ENCODE measurements at regions not wholly inside any gene's neighbourhood (a gene's known extent, or its start where the extent isn't known, plus 50 kb on each side); places are given as distances from the start of the nearest gene placed in this dataset.

DNA sequence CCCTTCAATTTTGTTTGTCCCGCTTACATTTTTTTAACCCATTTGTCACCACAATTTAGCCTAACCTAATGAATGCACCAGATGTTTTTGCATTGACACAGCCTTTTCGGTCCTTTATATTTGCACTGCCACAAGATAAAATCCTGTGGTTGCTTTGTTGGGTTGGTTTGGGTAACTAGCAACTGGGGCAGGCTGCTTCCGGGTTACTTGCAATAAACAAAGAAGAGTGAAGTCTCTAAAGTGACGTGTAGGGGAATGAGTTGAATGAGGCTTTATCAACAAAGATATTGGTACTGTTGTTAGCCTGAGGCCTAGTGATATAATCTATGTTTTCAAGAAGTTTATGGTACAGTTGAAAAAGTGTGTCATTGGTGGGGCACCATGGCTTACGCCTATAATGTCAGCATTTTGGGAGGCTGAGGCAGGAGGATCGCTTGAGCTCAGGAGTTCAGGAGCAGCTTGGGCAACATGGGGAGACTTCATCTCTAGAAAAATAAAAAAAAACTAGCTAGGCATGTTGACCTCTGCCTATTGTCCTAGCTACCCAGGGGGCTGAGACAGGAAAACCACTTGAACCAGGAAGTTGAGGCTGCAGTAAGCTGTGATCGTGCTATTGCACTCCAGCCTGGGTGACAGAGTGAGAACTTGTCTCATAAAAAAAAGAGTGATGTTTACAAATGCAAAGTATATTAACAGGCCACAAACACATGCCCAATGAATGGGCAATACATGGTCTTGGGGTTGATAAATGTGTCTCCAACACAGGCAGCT lies 121.8 kb downstream of the OXSM start:
- WGBS (ENCODE audit: insufficient coverage, insufficient replicate concordance, low lambda C conversion rate, missing lambda C conversion rate), result 55% methylated on average over 7 of the region's 7 CpGs
- intact Hi-C loops (cut with micrococcal nuclease; ENCODE audit: unreplicated experiment), result no loop called here
- no peak for DNase-seq (ENCODE audit: low read depth, low spot score)

GRCh38 chr3:25913179-25913578 lies 123.3 kb downstream of the OXSM start:
- CTCF ChIA-PET, result interaction anchor here (1.0 to 1.6 kb wide), 5 partner anchors 10 to 265 kb away, joined by 3 to 8 read pairs (median 3); no protein-coding TSS in a partner anchor
- no TSS peak for BruUV-seq (replicated peaks)
- no peaks in the 10 kb centered on the region for H4K20me1 ChIP-seq (ENCODE audit: control insufficient read depth, insufficient read depth)
- H3K4me1 ChIP-seq (ENCODE audit: control insufficient read depth, insufficient read depth, low read length), result no peaks in the 10 kb centered on the region
- ATAC-seq, result no peak
- H3K4me3 ChIP-seq, result no peak overlapping the region
- in situ Hi-C loops (cut with MboI) (no loop called here), intact Hi-C loops (cut with micrococcal nuclease; ENCODE audit: unreplicated experiment) (no loop called here)
- no peak overlapping the region for H3K9ac ChIP-seq (ENCODE audit: control insufficient read depth, insufficient read depth, low read length)
- RAD21 ChIA-PET (ENCODE audit: unreplicated experiment), result interaction anchor here (1.0 kb wide), 1 partner anchor 353 kb away, joined by 3 read pairs; no protein-coding TSS in a partner anchor
- no peaks in the 10 kb centered on the region for H3K79me2 ChIP-seq (ENCODE audit: control insufficient read depth, insufficient read depth, low read length)
- no peak overlapping the region for H3K27ac ChIP-seq (ENCODE audit: control insufficient read depth, insufficient read depth)
- no peaks in the 10 kb centered on the region for H3K27me3 ChIP-seq (replicated peaks in 1 of 2; ENCODE audit: control insufficient read depth in 2 of 2, insufficient read depth in 2 of 2, low read length in 1 of 2)
- no peak for FAIRE-seq
- SMC1A ChIA-PET (ENCODE audit: uncharacterized antibody, unreplicated experiment), result interaction anchor here (0.6 kb wide), 1 partner anchor 11 kb away, joined by 3 read pairs; no protein-coding TSS in a partner anchor
- DNase-seq (ENCODE audit: low read depth, low spot score), result no peak
- no peaks in the 10 kb centered on the region for H3K36me3 ChIP-seq (ENCODE audit: control insufficient read depth in 2 of 2, insufficient read depth in 2 of 2, low read length in 1 of 2)
- H2AFZ ChIP-seq (ENCODE audit: control insufficient read depth, low read depth, low read length), result no peak overlapping the region
- H3K9me3 ChIP-seq (replicated peaks; ENCODE audit: control insufficient read depth, insufficient read depth, low read length), result no peaks in the 10 kb centered on the region
- H3K4me2 ChIP-seq (ENCODE audit: control insufficient read depth, insufficient read depth), result no peak overlapping the region
- POLR2A ChIA-PET, result no interaction called here
- TF ChIP-seq, protein P1, sequence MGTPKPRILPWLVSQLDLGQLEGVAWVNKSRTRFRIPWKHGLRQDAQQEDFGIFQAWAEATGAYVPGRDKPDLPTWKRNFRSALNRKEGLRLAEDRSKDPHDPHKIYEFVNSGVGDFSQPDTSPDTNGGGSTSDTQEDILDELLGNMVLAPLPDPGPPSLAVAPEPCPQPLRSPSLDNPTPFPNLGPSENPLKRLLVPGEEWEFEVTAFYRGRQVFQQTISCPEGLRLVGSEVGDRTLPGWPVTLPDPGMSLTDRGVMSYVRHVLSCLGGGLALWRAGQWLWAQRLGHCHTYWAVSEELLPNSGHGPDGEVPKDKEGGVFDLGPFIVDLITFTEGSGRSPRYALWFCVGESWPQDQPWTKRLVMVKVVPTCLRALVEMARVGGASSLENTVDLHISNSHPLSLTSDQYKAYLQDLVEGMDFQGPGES (IDR thresholded peaks at IDR 0.05), result no peak
- TF ChIP-seq ATF7 (IDR thresholded peaks at IDR 0.05; ENCODE audit: low read depth) (no peak), ZNF687 (IDR thresholded peaks at IDR 0.05) (no peak), CHD2 (IDR thresholded peaks at IDR 0.05; ENCODE audit: borderline replicate concordance, low read depth, low read length) (no peak), ZNF592 (IDR thresholded peaks at IDR 0.05) (no peak)

More for the DNA sequence above, 121.8 kb downstream of the OXSM start:
- RAD21 ChIA-PET (ENCODE audit: unreplicated experiment), result interaction anchor here (1.2 kb wide), 1 partner anchor 264 kb away, joined by 4 read pairs; no protein-coding TSS in a partner anchor
- BruUV-seq (replicated peaks), result no TSS peak
- no peaks in the 10 kb centered on the region for H3K79me2 ChIP-seq (ENCODE audit: control insufficient read depth, insufficient read depth, low read length)
- H3K27ac ChIP-seq (ENCODE audit: control insufficient read depth, insufficient read depth), result no peak overlapping the region
- CTCF ChIA-PET, result interaction anchor here (0.6 to 1.6 kb wide), 10 partner anchors 8 to 1922 kb away, joined by 3 to 8 read pairs (median 3); no protein-coding TSS in a partner anchor
- FAIRE-seq, result no peak
- H2AFZ ChIP-seq (ENCODE audit: control insufficient read depth, low read depth, low read length), result no peak overlapping the region
- ATAC-seq, result no peak
- no peak overlapping the region for H3K9ac ChIP-seq (ENCODE audit: control insufficient read depth, insufficient read depth, low read length)
- in situ Hi-C loops (cut with MboI), result no loop called here
- TF ChIP-seq SIX5 (IDR thresholded peaks at IDR 0.05; ENCODE audit: low read depth, low read length, severe bottlenecking) (no peak), POLR2AphosphoS5 (IDR thresholded peaks at IDR 0.05; ENCODE audit: low read length) (no peak), TCF12 (IDR thresholded peaks at IDR 0.05; ENCODE audit: low read depth, low read length) (no peak)
- no peaks in the 10 kb centered on the region for H3K9me3 ChIP-seq (replicated peaks; ENCODE audit: control insufficient read depth, insufficient read depth, low read length)
- H3K27me3 ChIP-seq (replicated peaks in 1 of 2; ENCODE audit: control insufficient read depth in 2 of 2, insufficient read depth in 2 of 2, low read length in 1 of 2), result no peaks in the 10 kb centered on the region
- no peaks in the 10 kb centered on the region for H3K4me1 ChIP-seq (ENCODE audit: control insufficient read depth, insufficient read depth, low read length)
- no peak overlapping the region for H3K4me3 ChIP-seq
- H4K20me1 ChIP-seq (ENCODE audit: control insufficient read depth, insufficient read depth), result no peaks in the 10 kb centered on the region
- SMC1A ChIA-PET (ENCODE audit: uncharacterized antibody, unreplicated experiment), result interaction anchor here (1.4 kb wide), 1 partner anchor 264 kb away, joined by 4 read pairs; no protein-coding TSS in a partner anchor
- H3K4me2 ChIP-seq (ENCODE audit: control insufficient read depth, insufficient read depth), result no peak overlapping the region
- POLR2A ChIA-PET, result no interaction called here
- no peaks in the 10 kb centered on the region for H3K36me3 ChIP-seq (ENCODE audit: control insufficient read depth in 2 of 2, insufficient read depth in 2 of 2, low read length in 1 of 2)
